ENCODE measurements at regions not wholly inside any gene's neighbourhood (a gene's known extent, or its start where the extent isn't known, plus 50 kb on each side); places are given as distances from the start of the nearest gene placed in this dataset.

DNA sequence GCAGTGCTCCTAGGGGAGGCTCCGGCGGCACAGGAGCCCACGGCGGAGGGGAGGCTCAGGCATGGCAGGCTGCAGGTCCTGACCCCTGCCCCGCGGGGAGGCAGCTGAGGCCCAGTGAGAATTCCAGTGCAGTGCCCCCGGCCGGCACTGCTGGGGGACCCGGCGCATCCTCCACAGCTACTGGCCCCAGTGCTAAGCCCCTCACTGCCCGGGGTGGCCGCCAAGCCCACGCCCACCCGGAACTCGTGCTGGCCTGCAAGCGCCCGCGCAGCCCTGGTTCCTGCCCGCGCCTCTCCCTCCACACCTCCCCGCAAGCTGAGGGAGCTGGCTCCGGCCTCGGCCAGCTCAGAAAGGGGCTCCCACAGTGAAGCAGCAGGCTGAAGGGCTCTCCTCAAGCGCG lies 62.2 kb downstream of the SPRY2 start:
- no peak for TF ChIP-seq CTCF (conservative IDR thresholded peaks at IDR 0.05)
- TF ChIP-seq ZFX (IDR thresholded peaks at IDR 0.05) = no peak
